Fibroblast of lung (primary cell): ENCODE measurements at regions not wholly inside any gene's neighbourhood (a gene's known extent, or its start where the extent isn't known, plus 50 kb on each side); places are given as distances from the start of the nearest gene placed in this dataset.

ENCODE experiments used
- EZH2 ChIP-seq: IDR thresholded peaks from 2 replicates; pipeline ENCODE4 v1.5.1; 2012; ENCODE audit warnings: low read length, control low read depth, mild to moderate bottlenecking; ENCODE audit errors: missing control alignments
- TF ChIP-seq, protein P1 (sequence below), 2 donors: IDR thresholded peaks in 1 of 2; conservative IDR thresholded peaks in 1 of 2; 1 replicate in 1 of 2; 2 replicates in 1 of 2; pipeline ENCODE4 v1.5.1; 2011 to 2012; ENCODE audit warnings: low read length in 2 of 2, control low read depth in 1 of 2, inconsistent platforms in 1 of 2, low read depth in 1 of 2, mild to moderate bottlenecking in 1 of 2

DNA sequence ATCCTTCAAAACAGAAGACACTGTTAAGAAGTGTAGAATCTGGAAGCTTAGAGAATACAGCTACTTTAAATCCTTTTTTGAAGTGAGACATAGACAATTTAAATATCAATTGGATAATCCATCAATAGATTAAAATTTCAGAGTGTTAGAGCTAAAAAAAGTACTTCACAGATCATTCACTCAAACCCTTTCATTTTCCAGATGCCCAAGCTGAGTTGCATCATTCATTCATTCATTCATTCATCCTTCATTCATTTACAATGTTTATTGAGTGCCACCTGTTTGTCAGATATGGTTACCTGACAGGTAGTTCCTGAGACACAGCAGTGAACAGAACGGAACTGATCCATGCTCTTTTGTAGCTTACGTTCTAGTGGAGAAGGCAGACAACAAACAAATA, 290.7 kb upstream of the MTPN start:
- TF ChIP-seq, protein P1, sequence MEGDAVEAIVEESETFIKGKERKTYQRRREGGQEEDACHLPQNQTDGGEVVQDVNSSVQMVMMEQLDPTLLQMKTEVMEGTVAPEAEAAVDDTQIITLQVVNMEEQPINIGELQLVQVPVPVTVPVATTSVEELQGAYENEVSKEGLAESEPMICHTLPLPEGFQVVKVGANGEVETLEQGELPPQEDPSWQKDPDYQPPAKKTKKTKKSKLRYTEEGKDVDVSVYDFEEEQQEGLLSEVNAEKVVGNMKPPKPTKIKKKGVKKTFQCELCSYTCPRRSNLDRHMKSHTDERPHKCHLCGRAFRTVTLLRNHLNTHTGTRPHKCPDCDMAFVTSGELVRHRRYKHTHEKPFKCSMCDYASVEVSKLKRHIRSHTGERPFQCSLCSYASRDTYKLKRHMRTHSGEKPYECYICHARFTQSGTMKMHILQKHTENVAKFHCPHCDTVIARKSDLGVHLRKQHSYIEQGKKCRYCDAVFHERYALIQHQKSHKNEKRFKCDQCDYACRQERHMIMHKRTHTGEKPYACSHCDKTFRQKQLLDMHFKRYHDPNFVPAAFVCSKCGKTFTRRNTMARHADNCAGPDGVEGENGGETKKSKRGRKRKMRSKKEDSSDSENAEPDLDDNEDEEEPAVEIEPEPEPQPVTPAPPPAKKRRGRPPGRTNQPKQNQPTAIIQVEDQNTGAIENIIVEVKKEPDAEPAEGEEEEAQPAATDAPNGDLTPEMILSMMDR (conservative IDR thresholded peaks at IDR 0.05 in 1 of 2, IDR thresholded peaks at IDR 0.05 in 1 of 2; ENCODE audit: low read depth in 1 of 2, low read length in 2 of 2): no peak
- no peak for TF ChIP-seq EZH2
